Skeletal muscle cell (primary cell): ENCODE measurements at regions not wholly inside any gene's neighbourhood (a gene's known extent, or its start where the extent isn't known, plus 50 kb on each side); places are given as distances from the start of the nearest gene placed in this dataset.

ENCODE experiments used
- DNase-seq: peaks from one replicate; pipeline ENCODE4 v3.0.0-alpha.2; 2010; ENCODE audit warnings: low read depth
- H3K4me3 ChIP-seq: 2 replicates; pipeline ENCODE4 v1.5.1; 2011; ENCODE audit warnings: low read depth, mild to moderate bottlenecking, control low read depth, low read length, moderate library complexity

GRCh38 chr9:126084696-126085095, 241.9 kb upstream of the MVB12B start:
- DNase-seq: no peak
- H3K4me3 ChIP-seq: no peak overlapping the region

GRCh38 chr9:126085170-126085569, 241.5 kb upstream of the MVB12B start:
- no peak overlapping the region for H3K4me3 ChIP-seq
- DNase-seq: no peak

- no peak overlapping the region for H3K4me3 ChIP-seq
- DNase-seq: no peak
Observed at GRCh38 chr9:126088336-126088735, 238.3 kb upstream of the MVB12B start.

- no peak overlapping the region for H3K4me3 ChIP-seq
- no peak for DNase-seq
Observed at GRCh38 chr9:126089789-126090188, 236.8 kb upstream of the MVB12B start.

GRCh38 chr9:126093771-126094170, 232.9 kb upstream of the MVB12B start:
- H3K4me3 ChIP-seq: no peak overlapping the region
- DNase-seq: no peak

- H3K4me3 ChIP-seq: no peak overlapping the region
- DNase-seq: no peak
Observed at GRCh38 chr9:126095546-126096190, 231.0 kb upstream of the MVB12B start.

- DNase-seq: no peak
- no peak overlapping the region for H3K4me3 ChIP-seq
Observed at GRCh38 chr9:126096340-126096739, 230.3 kb upstream of the MVB12B start.

GRCh38 chr9:126097679-126098078, 228.9 kb upstream of the MVB12B start:
- DNase-seq: no peak
- H3K4me3 ChIP-seq: no peak overlapping the region

GRCh38 chr9:126106404-126106803, 220.2 kb upstream of the MVB12B start:
- no peak for DNase-seq
- no peak overlapping the region for H3K4me3 ChIP-seq

- H3K4me3 ChIP-seq: no peak overlapping the region
- no peak for DNase-seq
Observed at GRCh38 chr9:126107693-126108092, 218.9 kb upstream of the MVB12B start.

GRCh38 chr9:126108240-126108639, 218.4 kb upstream of the MVB12B start:
- no peak for DNase-seq
- H3K4me3 ChIP-seq: no peak overlapping the region

- H3K4me3 ChIP-seq: no peak overlapping the region
- no peak for DNase-seq
Observed at GRCh38 chr9:126109575-126109974, 217.1 kb upstream of the MVB12B start.

GRCh38 chr9:126111556-126111955, 215.1 kb upstream of the MVB12B start:
- no peak for DNase-seq
- no peak overlapping the region for H3K4me3 ChIP-seq

- no peak overlapping the region for H3K4me3 ChIP-seq
- DNase-seq: no peak
Observed at GRCh38 chr9:126112135-126112720, 214.4 kb upstream of the MVB12B start.

- DNase-seq: no peak
- no peak overlapping the region for H3K4me3 ChIP-seq
Observed at GRCh38 chr9:126113176-126113575, 213.5 kb upstream of the MVB12B start.

GRCh38 chr9:126113756-126114408, 212.7 kb upstream of the MVB12B start:
- H3K4me3 ChIP-seq: no peak overlapping the region
- no peak for DNase-seq

- H3K4me3 ChIP-seq: no peak overlapping the region
- DNase-seq: no peak
Observed at GRCh38 chr9:126114409-126114760, 212.2 kb upstream of the MVB12B start.

GRCh38 chr9:126114850-126115460, 211.7 kb upstream of the MVB12B start:
- no peak overlapping the region for H3K4me3 ChIP-seq
- DNase-seq: no peak

- DNase-seq: no peak
- no peak overlapping the region for H3K4me3 ChIP-seq
Observed at GRCh38 chr9:126116351-126117157, 210.1 kb upstream of the MVB12B start.

GRCh38 chr9:126117158-126117425, 209.5 kb upstream of the MVB12B start:
- H3K4me3 ChIP-seq: no peak overlapping the region
- no peak for DNase-seq
